ENCODE measurements at regions not wholly inside any gene's neighbourhood (a gene's known extent, or its start where the extent isn't known, plus 50 kb on each side); places are given as distances from the start of the nearest gene placed in this dataset.

- Histone ChIP-seq H3K4me1 (ENCODE audit: control insufficient read depth in 4 of 4, insufficient read depth in 4 of 4, low read length in 3 of 4) (no peaks in the 10 kb centered on the region), H3K36me3 (ENCODE audit: control insufficient read depth in 4 of 4, insufficient read depth in 3 of 4, low read depth in 1 of 4, low read length in 3 of 4) (no peaks in the 10 kb centered on the region), H3K4me3 (ENCODE audit: low read depth in 1 of 3, low read length in 3 of 3) (no peak overlapping the region), H3K27ac (ENCODE audit: low read depth in 1 of 2, low read length in 2 of 2) (no peak overlapping the region), H3K9me3 (ENCODE audit: control insufficient read depth in 4 of 4, low read length in 3 of 4) (no peaks in the 10 kb centered on the region), H3K9ac (ENCODE audit: low read depth in 1 of 2, low read length in 2 of 2) (no peak overlapping the region), H3K27me3 (ENCODE audit: control insufficient read depth in 4 of 4, insufficient read depth in 4 of 4, low read length in 3 of 4) (no peaks in the 10 kb centered on the region)
- TF ChIP-seq FOXA2 (IDR thresholded peaks at IDR 0.05) = no peak
- TF ChIP-seq TAF1 (conservative IDR thresholded peaks at IDR 0.05) = no peak
- TF ChIP-seq ZBTB33 (IDR thresholded peaks at IDR 0.05) = no peak
- no peak for TF ChIP-seq YY1 (IDR thresholded peaks at IDR 0.05)
- TF ChIP-seq RAD21 (IDR thresholded peaks at IDR 0.05) = no peak
- TF ChIP-seq ATF3 (IDR thresholded peaks at IDR 0.05) = no peak
- no peak for TF ChIP-seq NR2F2 (IDR thresholded peaks at IDR 0.05)
- no peak for TF ChIP-seq FOXA1 (IDR thresholded peaks at IDR 0.05)
- TF ChIP-seq, protein P1, sequence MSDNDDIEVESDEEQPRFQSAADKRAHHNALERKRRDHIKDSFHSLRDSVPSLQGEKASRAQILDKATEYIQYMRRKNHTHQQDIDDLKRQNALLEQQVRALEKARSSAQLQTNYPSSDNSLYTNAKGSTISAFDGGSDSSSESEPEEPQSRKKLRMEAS (IDR thresholded peaks at IDR 0.05) = no peak
- TF ChIP-seq HNF4A (conservative IDR thresholded peaks at IDR 0.05) = no peak
- TF ChIP-seq, protein P2, sequence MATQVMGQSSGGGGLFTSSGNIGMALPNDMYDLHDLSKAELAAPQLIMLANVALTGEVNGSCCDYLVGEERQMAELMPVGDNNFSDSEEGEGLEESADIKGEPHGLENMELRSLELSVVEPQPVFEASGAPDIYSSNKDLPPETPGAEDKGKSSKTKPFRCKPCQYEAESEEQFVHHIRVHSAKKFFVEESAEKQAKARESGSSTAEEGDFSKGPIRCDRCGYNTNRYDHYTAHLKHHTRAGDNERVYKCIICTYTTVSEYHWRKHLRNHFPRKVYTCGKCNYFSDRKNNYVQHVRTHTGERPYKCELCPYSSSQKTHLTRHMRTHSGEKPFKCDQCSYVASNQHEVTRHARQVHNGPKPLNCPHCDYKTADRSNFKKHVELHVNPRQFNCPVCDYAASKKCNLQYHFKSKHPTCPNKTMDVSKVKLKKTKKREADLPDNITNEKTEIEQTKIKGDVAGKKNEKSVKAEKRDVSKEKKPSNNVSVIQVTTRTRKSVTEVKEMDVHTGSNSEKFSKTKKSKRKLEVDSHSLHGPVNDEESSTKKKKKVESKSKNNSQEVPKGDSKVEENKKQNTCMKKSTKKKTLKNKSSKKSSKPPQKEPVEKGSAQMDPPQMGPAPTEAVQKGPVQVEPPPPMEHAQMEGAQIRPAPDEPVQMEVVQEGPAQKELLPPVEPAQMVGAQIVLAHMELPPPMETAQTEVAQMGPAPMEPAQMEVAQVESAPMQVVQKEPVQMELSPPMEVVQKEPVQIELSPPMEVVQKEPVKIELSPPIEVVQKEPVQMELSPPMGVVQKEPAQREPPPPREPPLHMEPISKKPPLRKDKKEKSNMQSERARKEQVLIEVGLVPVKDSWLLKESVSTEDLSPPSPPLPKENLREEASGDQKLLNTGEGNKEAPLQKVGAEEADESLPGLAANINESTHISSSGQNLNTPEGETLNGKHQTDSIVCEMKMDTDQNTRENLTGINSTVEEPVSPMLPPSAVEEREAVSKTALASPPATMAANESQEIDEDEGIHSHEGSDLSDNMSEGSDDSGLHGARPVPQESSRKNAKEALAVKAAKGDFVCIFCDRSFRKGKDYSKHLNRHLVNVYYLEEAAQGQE (IDR thresholded peaks at IDR 0.05) = no peak
- TF ChIP-seq RXRA (IDR thresholded peaks at IDR 0.05) = no peak
- TF ChIP-seq GABPA (IDR thresholded peaks at IDR 0.05 in 1 of 2, conservative IDR thresholded peaks at IDR 0.05 in 1 of 2) = no peak
- no peak for TF ChIP-seq SP1 (IDR thresholded peaks at IDR 0.05)
- TF ChIP-seq, protein P3, sequence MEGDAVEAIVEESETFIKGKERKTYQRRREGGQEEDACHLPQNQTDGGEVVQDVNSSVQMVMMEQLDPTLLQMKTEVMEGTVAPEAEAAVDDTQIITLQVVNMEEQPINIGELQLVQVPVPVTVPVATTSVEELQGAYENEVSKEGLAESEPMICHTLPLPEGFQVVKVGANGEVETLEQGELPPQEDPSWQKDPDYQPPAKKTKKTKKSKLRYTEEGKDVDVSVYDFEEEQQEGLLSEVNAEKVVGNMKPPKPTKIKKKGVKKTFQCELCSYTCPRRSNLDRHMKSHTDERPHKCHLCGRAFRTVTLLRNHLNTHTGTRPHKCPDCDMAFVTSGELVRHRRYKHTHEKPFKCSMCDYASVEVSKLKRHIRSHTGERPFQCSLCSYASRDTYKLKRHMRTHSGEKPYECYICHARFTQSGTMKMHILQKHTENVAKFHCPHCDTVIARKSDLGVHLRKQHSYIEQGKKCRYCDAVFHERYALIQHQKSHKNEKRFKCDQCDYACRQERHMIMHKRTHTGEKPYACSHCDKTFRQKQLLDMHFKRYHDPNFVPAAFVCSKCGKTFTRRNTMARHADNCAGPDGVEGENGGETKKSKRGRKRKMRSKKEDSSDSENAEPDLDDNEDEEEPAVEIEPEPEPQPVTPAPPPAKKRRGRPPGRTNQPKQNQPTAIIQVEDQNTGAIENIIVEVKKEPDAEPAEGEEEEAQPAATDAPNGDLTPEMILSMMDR (IDR thresholded peaks at IDR 0.05; ENCODE audit: low read depth, low read length, missing input control) = no peak
- WGBS = 84% methylated on average over 6 of the region's 6 CpGs
- no peak for DNase-seq (ENCODE audit: low spot score)
Measured at GRCh38 chr11:115765803-115766239, 261.6 kb upstream of the CADM1 start.

- Histone ChIP-seq H3K36me3 (ENCODE audit: control insufficient read depth in 4 of 4, insufficient read depth in 3 of 4, low read depth in 1 of 4, low read length in 3 of 4) (no peaks in the 10 kb centered on the region), H3K27me3 (ENCODE audit: control insufficient read depth in 4 of 4, insufficient read depth in 4 of 4, low read length in 3 of 4) (peaks cover 0 to 2% (median under 1%) of the 10 kb centered on the region in 4 donors), H3K9me3 (ENCODE audit: control insufficient read depth in 4 of 4, low read length in 3 of 4) (no peaks in the 10 kb centered on the region), H3K4me1 (ENCODE audit: control insufficient read depth in 4 of 4, insufficient read depth in 4 of 4, low read length in 3 of 4) (peaks cover 0 to 8% (median 7%) of the 10 kb centered on the region in 4 donors), H3K27ac (ENCODE audit: low read depth in 1 of 2, low read length in 2 of 2) (no peak overlapping the region), H3K9ac (ENCODE audit: low read depth in 1 of 2, low read length in 2 of 2) (no peak overlapping the region), H3K4me3 (ENCODE audit: low read depth in 1 of 3, low read length in 3 of 3) (no peak overlapping the region)
- WGBS = 69% methylated on average over 7 of the region's 7 CpGs
- TF ChIP-seq RAD21 (IDR thresholded peaks at IDR 0.05) = no peak
- TF ChIP-seq FOXA1 (IDR thresholded peaks at IDR 0.05) = no peak
- TF ChIP-seq, protein P1 (IDR thresholded peaks at IDR 0.05) = no peak
- no peak for TF ChIP-seq ATF3 (IDR thresholded peaks at IDR 0.05)
- TF ChIP-seq NR2F2 (IDR thresholded peaks at IDR 0.05) = no peak
- TF ChIP-seq SP1 (IDR thresholded peaks at IDR 0.05) = no peak
- no peak for TF ChIP-seq FOXA2 (IDR thresholded peaks at IDR 0.05)
- TF ChIP-seq RXRA (IDR thresholded peaks at IDR 0.05) = no peak
- no peak for DNase-seq (ENCODE audit: low spot score)
Measured at GRCh38 chr11:115764176-115764575, 260.0 kb upstream of the CADM1 start.
